K562 (cell line): ENCODE measurements at regions not wholly inside any gene's neighbourhood (a gene's known extent, or its start where the extent isn't known, plus 50 kb on each side); places are given as distances from the start of the nearest gene placed in this dataset.

Source experiments
- ATAC-seq: fragments of 200-7000 bp; cut with Tn5 transposase; 3 replicates; pipeline ENCODE4 v1.9.1; 2020; ENCODE audit warnings: moderate library complexity
- BruUV-seq: library from RNA; stranded (reverse); fragments of 400-500 nt; replicated peaks from 2 replicates; lab custom pipeline; 2021; lab: Mats Ljungman, UMichigan
- CTCF ChIA-PET: fragments of 300-600 bp; formaldehyde crosslinking; extraction: SDS; loops from one replicate; lab custom pipeline; 2021; ENCODE audit warnings: low intra/inter-chr PET ratio; lab: Yijun Ruan, JAX
- POLR2A ChIA-PET: fragments of 300-600, 350-650 bp; sonication (Branson Sonifier 250); formaldehyde crosslinking; extraction: SDS; loops from one replicate; lab custom pipeline; 2021; ENCODE audit warnings: antibody characterized with exemption, inconsistent platforms; lab: Yijun Ruan, JAX
- DNase-seq, 4 experiments: peaks; one replicate each; pipeline versions ENCODE4 v3.0.0 to v3.0.0-alpha.2; 2011 to 2018; ENCODE audit warnings: low spot score in 3 of 4, mixed read lengths in 3 of 4; ENCODE audit errors: extremely low read depth in 1 of 4
- FAIRE-seq: peaks from 2 replicates; lab custom pipeline; 2011; peaks lifted over from hg19 to GRCh38; lab: Jason Lieb, UNC
- H2AFZ ChIP-seq: 2 replicates; pipeline ENCODE4 v1.6.0; 2011; ENCODE audit warnings: low read depth, low read length, control low read depth, inconsistent platforms
- H3K27ac ChIP-seq: fragments of 200-600 bp; 3 replicates; pipeline ENCODE4 v1.8.0; 2011; ENCODE audit warnings: low read depth, mild to moderate bottlenecking, control low read depth, inconsistent platforms, low read length, moderate library complexity, mixed read lengths; ENCODE audit errors: extremely low read depth
- H3K27me3 ChIP-seq, 2 experiments: fragments of 300-600 bp in 1 of 2; 2 replicates in 1 of 2; 3 replicates in 1 of 2; pipeline versions ENCODE4 v1.6.0 to v1.8.0; 2011; ENCODE audit warnings: inconsistent platforms in 2 of 2, low read length in 2 of 2, mild to moderate bottlenecking in 1 of 2, mixed read lengths in 1 of 2, moderate library complexity in 1 of 2; ENCODE audit not compliant: control insufficient read depth in 2 of 2, insufficient read depth in 2 of 2
- H3K36me3 ChIP-seq: fragments of 300-600 bp; 3 replicates; pipeline ENCODE4 v1.8.0; 2011; ENCODE audit warnings: mild to moderate bottlenecking, low read length, inconsistent platforms; ENCODE audit not compliant: control insufficient read depth, insufficient read depth
- H3K4me1 ChIP-seq, 2 experiments: fragments of 200-600 bp in 1 of 2; replicated peaks in 1 of 2; 2 replicates in 1 of 2; 3 replicates in 1 of 2; pipeline versions ENCODE4 v1.5.1 to v1.8.0; 2011; ENCODE audit warnings: inconsistent platforms in 2 of 2, low read length in 2 of 2, mild to moderate bottlenecking in 1 of 2, mixed read lengths in 1 of 2, moderate library complexity in 1 of 2; ENCODE audit not compliant: control insufficient read depth in 2 of 2, insufficient read depth in 2 of 2
- H3K4me2 ChIP-seq: 2 replicates; pipeline ENCODE4 v1.6.1; 2011; ENCODE audit warnings: low read length, control low read depth, inconsistent platforms, mixed read lengths; ENCODE audit not compliant: insufficient read depth
- H3K4me3 ChIP-seq: fragments of 200-600 bp; sonication (generic), shearing (Covaris generic); 2 replicates; pipeline ENCODE4 v1.5.1; 2016; ENCODE audit warnings: control low read depth, inconsistent platforms
- H3K79me2 ChIP-seq: fragments of 200-600 bp; 3 replicates; pipeline ENCODE4 v1.8.0; 2011; ENCODE audit warnings: low read length, inconsistent platforms; ENCODE audit not compliant: control insufficient read depth, insufficient read depth
- H3K9ac ChIP-seq, 2 experiments: 2 replicates each; pipeline versions ENCODE4 v1.6.0 to v1.6.1; 2011; ENCODE audit warnings: low read depth in 2 of 2, low read length in 2 of 2, control low read depth in 1 of 2, inconsistent platforms in 1 of 2, mild to moderate bottlenecking in 1 of 2, mixed read lengths in 1 of 2; ENCODE audit not compliant: insufficient read depth in 1 of 2
- H3K9me1 ChIP-seq: one replicate; pipeline ENCODE4 v1.6.0; 2011; ENCODE audit warnings: inconsistent platforms, mild to moderate bottlenecking, low read length, moderate library complexity; ENCODE audit not compliant: control insufficient read depth, insufficient read depth
- H3K9me3 ChIP-seq: replicated peaks from 2 replicates; pipeline ENCODE4 v1.5.1; 2011; ENCODE audit warnings: low read depth, low read length, inconsistent platforms; ENCODE audit not compliant: control insufficient read depth, insufficient read depth
- H4K20me1 ChIP-seq: replicated peaks from 2 replicates; pipeline ENCODE4 v1.6.1; 2011; ENCODE audit warnings: low read length, inconsistent platforms, mixed read lengths; ENCODE audit not compliant: control insufficient read depth, insufficient read depth
- RREB1 ChIP-seq: fragments of 250-450 bp; sonication (Bioruptor Pico); IDR thresholded peaks from 2 replicates; pipeline ENCODE4 v1.4.0; 2020
- WGBS: fragments of 100-300 bp; shearing (Covaris generic); methylation state at CpG from one replicate; pipeline ENCODE4 v1.1.6; 2016; ENCODE audit warnings: low coverage, mixed read lengths; ENCODE audit not compliant: insufficient coverage; ENCODE audit errors: missing lambda C conversion rate; 5-methylcytosine and 5-hydroxymethylcytosine counted together
- in situ Hi-C: fragments of 300-500 bp; cut with MboI; formaldehyde crosslinking; loops from 4 replicates; pipeline ENCODE4 v1.15.0; 2018; ENCODE audit warnings: inconsistent platforms, mixed read lengths
- intact Hi-C: fragments of 100-400 bp; cut with micrococcal nuclease; formaldehyde crosslinking; loops from 2 replicates; pipeline ENCODE4 v1.14.2; 2022

GRCh38 chr4:181948839-181949382, 294.3 kb upstream of the TENM3 start:
- no peak overlapping the region for H3K4me2 ChIP-seq
- H4K20me1 ChIP-seq: no peaks in the 10 kb centered on the region
- FAIRE-seq (no peak), DNase-seq (no peak), ATAC-seq (no peak)
- H3K36me3 ChIP-seq: no peaks in the 10 kb centered on the region
- no peaks in the 10 kb centered on the region for H3K4me1 ChIP-seq
- no peak overlapping the region for H3K27ac ChIP-seq
- no peak overlapping the region for H3K9ac ChIP-seq
- no peaks in the 10 kb centered on the region for H3K9me1 ChIP-seq
- 0% methylated on average over 3 of the region's 3 CpGs for WGBS
- no peak overlapping the region for H2AFZ ChIP-seq
- BruUV-seq: no TSS peak
- no peaks in the 10 kb centered on the region for H3K9me3 ChIP-seq
- TF ChIP-seq RREB1 (CRISPR knock-in tag): no peak
- intact Hi-C loops (no loop called here), in situ Hi-C loops (no loop called here)
- POLR2A ChIA-PET: no interaction called here
- H3K4me3 ChIP-seq: no peak overlapping the region
- no peaks in the 10 kb centered on the region for H3K79me2 ChIP-seq
- CTCF ChIA-PET: no interaction called here
- H3K27me3 ChIP-seq: no peaks in the 10 kb centered on the region
